ENCODE measurements at regions not wholly inside any gene's neighbourhood (a gene's known extent, or its start where the extent isn't known, plus 50 kb on each side); places are given as distances from the start of the nearest gene placed in this dataset.

DNA sequence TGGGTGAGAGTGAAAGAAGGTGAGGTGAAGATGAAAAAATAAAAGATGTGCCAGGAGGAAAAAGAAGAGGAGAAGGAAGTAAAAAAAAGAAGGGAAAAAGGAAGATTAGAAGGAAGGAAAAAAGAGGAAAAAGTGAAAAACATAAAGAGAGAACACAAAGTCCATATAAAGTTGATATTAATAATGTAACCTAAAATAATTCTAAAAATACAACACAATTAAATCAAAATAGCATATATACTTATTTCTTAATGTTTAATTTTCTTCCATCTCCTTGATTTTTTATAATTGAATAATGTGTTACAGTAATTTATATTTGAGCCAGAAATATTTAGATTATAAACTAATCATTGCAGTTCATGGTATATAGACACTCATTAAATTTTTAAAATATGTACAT, 124.4 kb upstream of the NOVA1 start:
- Histone ChIP-seq H3K4me3 (ENCODE audit: low read depth, low read length) (no peak overlapping the region), H3K36me3 (ENCODE audit: control insufficient read depth, insufficient read depth, low read length) (no peaks in the 10 kb centered on the region), H3K4me1 (ENCODE audit: control insufficient read depth, insufficient read depth, low read length) (no peaks in the 10 kb centered on the region), H3K27ac (ENCODE audit: low read depth, low read length) (no peak overlapping the region), H3K9me3 (ENCODE audit: control insufficient read depth, insufficient read depth, low read length) (no peaks in the 10 kb centered on the region), H3K9ac (ENCODE audit: low read depth, low read length) (no peak overlapping the region), H3K27me3 (ENCODE audit: control insufficient read depth, insufficient read depth, low read length) (no peaks in the 10 kb centered on the region)

GRCh38 chr14:26729851-26730250, 132.0 kb upstream of the NOVA1 start:
- H3K27me3 ChIP-seq (ENCODE audit: control insufficient read depth, insufficient read depth, low read length) = no peaks in the 10 kb centered on the region
- H3K36me3 ChIP-seq (ENCODE audit: control insufficient read depth, insufficient read depth, low read length) = no peaks in the 10 kb centered on the region
- no peak overlapping the region for H3K4me3 ChIP-seq (ENCODE audit: low read depth, low read length)
- no peaks in the 10 kb centered on the region for H3K4me1 ChIP-seq (ENCODE audit: control insufficient read depth, insufficient read depth, low read length)
- no peak overlapping the region for H3K27ac ChIP-seq (ENCODE audit: low read depth, low read length)
- no peaks in the 10 kb centered on the region for H3K9me3 ChIP-seq (ENCODE audit: control insufficient read depth, insufficient read depth, low read length)
- H3K9ac ChIP-seq (ENCODE audit: low read depth, low read length) = no peak overlapping the region

- H3K4me3 ChIP-seq (ENCODE audit: low read depth, low read length) = no peak overlapping the region
- H3K4me1 ChIP-seq (ENCODE audit: control insufficient read depth, insufficient read depth, low read length) = no peaks in the 10 kb centered on the region
- H3K36me3 ChIP-seq (ENCODE audit: control insufficient read depth, insufficient read depth, low read length) = no peaks in the 10 kb centered on the region
- H3K9ac ChIP-seq (ENCODE audit: low read depth, low read length) = no peak overlapping the region
- H3K27me3 ChIP-seq (ENCODE audit: control insufficient read depth, insufficient read depth, low read length) = no peaks in the 10 kb centered on the region
- no peaks in the 10 kb centered on the region for H3K9me3 ChIP-seq (ENCODE audit: control insufficient read depth, insufficient read depth, low read length)
- H3K27ac ChIP-seq (ENCODE audit: low read depth, low read length) = no peak overlapping the region
Measured at GRCh38 chr14:26730929-26731618, 133.2 kb upstream of the NOVA1 start.

DNA sequence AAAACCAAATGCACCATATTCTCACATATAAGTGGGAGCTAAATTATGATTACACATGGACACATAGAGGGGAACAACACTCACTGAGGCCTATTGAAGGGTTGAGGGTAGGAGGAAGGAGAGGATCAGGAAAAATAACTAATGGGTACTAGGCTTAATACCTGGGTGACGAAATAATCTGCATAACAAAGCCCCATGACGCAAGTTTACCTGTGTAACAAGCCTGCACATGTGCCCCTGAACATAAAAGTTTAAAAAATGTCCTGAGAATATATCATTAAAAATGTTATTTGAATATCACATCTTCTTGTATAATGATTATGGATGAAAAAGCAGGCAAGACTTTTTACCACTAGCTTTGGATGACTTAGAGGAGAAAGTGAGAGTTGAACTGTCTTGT, 138.0 kb upstream of the NOVA1 start:
- no peaks in the 10 kb centered on the region for H3K36me3 ChIP-seq (ENCODE audit: control insufficient read depth, insufficient read depth, low read length)
- no peak overlapping the region for H3K9ac ChIP-seq (ENCODE audit: low read depth, low read length)
- no peak overlapping the region for H3K4me3 ChIP-seq (ENCODE audit: low read depth, low read length)
- H3K4me1 ChIP-seq (ENCODE audit: control insufficient read depth, insufficient read depth, low read length) = no peaks in the 10 kb centered on the region
- H3K27ac ChIP-seq (ENCODE audit: low read depth, low read length) = no peak overlapping the region
- H3K27me3 ChIP-seq (ENCODE audit: control insufficient read depth, insufficient read depth, low read length) = no peaks in the 10 kb centered on the region
- H3K9me3 ChIP-seq (ENCODE audit: control insufficient read depth, insufficient read depth, low read length) = no peaks in the 10 kb centered on the region

DNA sequence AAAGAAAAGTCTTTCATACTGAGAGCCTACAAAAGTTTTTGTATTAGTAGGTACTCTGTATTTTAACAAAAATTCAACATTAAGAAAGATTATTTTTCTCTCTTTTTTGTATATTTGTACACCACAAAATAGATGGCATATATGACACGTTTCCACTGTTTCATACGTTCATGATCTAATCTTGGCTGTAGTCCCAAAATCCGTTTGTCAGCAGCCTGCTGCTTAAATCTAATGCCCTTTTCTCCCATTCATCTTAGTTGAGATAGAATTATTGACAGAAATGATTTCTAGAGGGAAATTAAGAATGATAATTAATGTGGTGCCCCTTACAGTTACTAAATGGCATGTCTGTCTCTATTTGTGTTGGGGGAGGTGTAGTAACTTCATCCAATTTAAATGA, 140.7 kb upstream of the NOVA1 start:
- Histone ChIP-seq H3K4me3 (ENCODE audit: low read depth, low read length) (no peak overlapping the region), H3K27me3 (ENCODE audit: control insufficient read depth, insufficient read depth, low read length) (no peaks in the 10 kb centered on the region), H3K9ac (ENCODE audit: low read depth, low read length) (no peak overlapping the region), H3K36me3 (ENCODE audit: control insufficient read depth, insufficient read depth, low read length) (no peaks in the 10 kb centered on the region), H3K27ac (ENCODE audit: low read depth, low read length) (no peak overlapping the region), H3K4me1 (ENCODE audit: control insufficient read depth, insufficient read depth, low read length) (no peaks in the 10 kb centered on the region), H3K9me3 (ENCODE audit: control insufficient read depth, insufficient read depth, low read length) (no peaks in the 10 kb centered on the region)

DNA sequence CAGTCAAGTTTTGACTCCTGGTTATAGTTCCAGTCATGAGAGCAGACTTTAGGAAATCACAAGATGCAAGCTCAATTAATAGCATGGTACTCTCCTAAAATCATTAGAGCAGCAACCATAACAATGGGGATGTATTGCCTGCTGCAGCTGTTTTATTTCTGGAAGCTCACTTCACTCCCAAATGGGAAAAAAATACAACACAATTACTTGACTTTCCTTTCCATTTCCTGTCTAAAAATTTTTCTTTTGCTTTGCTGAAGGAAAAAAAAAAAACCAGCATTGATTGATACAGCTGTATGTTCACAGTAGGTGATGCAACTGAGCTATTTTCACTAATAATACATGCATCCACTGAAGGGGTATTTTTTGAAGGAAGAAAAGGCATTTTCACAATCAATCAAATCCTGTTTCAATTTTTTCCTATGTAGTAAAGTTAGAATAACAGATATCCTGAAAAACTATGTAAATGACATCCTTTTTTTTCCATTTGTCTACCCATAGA, 143.9 kb upstream of the NOVA1 start:
- H3K9ac ChIP-seq (ENCODE audit: low read depth, low read length) = no peak overlapping the region
- H3K4me3 ChIP-seq (ENCODE audit: low read depth, low read length) = no peak overlapping the region
- no peaks in the 10 kb centered on the region for H3K27me3 ChIP-seq (ENCODE audit: control insufficient read depth, insufficient read depth, low read length)
- no peaks in the 10 kb centered on the region for H3K36me3 ChIP-seq (ENCODE audit: control insufficient read depth, insufficient read depth, low read length)
- no peak overlapping the region for H3K27ac ChIP-seq (ENCODE audit: low read depth, low read length)
- H3K9me3 ChIP-seq (ENCODE audit: control insufficient read depth, insufficient read depth, low read length) = no peaks in the 10 kb centered on the region
- no peaks in the 10 kb centered on the region for H3K4me1 ChIP-seq (ENCODE audit: control insufficient read depth, insufficient read depth, low read length)

DNA sequence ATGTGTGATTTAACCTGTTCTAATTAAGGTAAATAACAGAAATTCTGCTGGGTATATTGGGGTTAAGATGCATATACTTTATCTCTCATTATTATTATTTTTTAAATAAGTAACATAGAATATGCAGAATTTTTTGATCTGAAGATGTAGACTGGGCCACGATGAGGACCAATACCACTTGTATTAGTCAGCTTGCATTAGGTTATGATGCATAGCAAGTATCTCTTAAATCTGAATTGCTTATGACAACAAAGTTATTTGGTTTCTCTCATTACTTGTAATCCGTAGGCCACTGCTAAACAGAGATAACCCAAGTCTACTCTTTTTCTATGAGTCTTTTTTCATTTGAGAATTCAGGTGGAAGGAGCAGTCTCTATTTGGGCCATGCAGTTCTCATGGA, 145.5 kb upstream of the NOVA1 start:
- Histone ChIP-seq H3K9me3 (ENCODE audit: control insufficient read depth, insufficient read depth, low read length) (no peaks in the 10 kb centered on the region), H3K4me1 (ENCODE audit: control insufficient read depth, insufficient read depth, low read length) (no peaks in the 10 kb centered on the region), H3K27me3 (ENCODE audit: control insufficient read depth, insufficient read depth, low read length) (no peaks in the 10 kb centered on the region), H3K4me3 (ENCODE audit: low read depth, low read length) (no peak overlapping the region), H3K9ac (ENCODE audit: low read depth, low read length) (no peak overlapping the region), H3K36me3 (ENCODE audit: control insufficient read depth, insufficient read depth, low read length) (no peaks in the 10 kb centered on the region), H3K27ac (ENCODE audit: low read depth, low read length) (no peak overlapping the region)

DNA sequence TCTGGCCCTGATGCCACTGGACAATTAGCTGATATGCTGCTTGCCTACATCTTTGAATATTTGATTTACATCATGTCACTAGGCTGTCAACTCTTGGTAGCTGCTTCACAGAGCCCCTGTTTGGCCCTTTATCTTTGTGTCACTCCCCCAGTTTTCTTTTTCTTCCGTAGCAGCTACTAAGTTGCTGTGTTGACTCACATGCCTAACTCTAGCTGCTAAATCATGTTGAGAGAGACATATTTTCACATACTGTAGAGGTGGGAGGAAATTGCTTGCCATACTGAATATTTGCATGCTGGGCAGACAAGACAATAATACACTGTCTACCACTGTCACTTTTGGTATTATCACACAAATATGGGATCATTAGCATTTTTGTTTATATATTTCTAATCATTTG, 147.1 kb upstream of the NOVA1 start:
- Histone ChIP-seq H3K9me3 (ENCODE audit: control insufficient read depth, insufficient read depth, low read length) (no peaks in the 10 kb centered on the region), H3K9ac (ENCODE audit: low read depth, low read length) (no peak overlapping the region), H3K27me3 (ENCODE audit: control insufficient read depth, insufficient read depth, low read length) (no peaks in the 10 kb centered on the region), H3K27ac (ENCODE audit: low read depth, low read length) (no peak overlapping the region), H3K4me3 (ENCODE audit: low read depth, low read length) (no peak overlapping the region), H3K36me3 (ENCODE audit: control insufficient read depth, insufficient read depth, low read length) (no peaks in the 10 kb centered on the region), H3K4me1 (ENCODE audit: control insufficient read depth, insufficient read depth, low read length) (no peaks in the 10 kb centered on the region)

- no peak overlapping the region for H3K4me3 ChIP-seq (ENCODE audit: low read depth, low read length)
- no peaks in the 10 kb centered on the region for H3K27me3 ChIP-seq (ENCODE audit: control insufficient read depth, insufficient read depth, low read length)
- no peaks in the 10 kb centered on the region for H3K9me3 ChIP-seq (ENCODE audit: control insufficient read depth, insufficient read depth, low read length)
- no peak overlapping the region for H3K9ac ChIP-seq (ENCODE audit: low read depth, low read length)
- peaks cover 7% of the 10 kb centered on the region; the same call in 1 of the 2 replicates for H3K4me1 ChIP-seq (ENCODE audit: control insufficient read depth, insufficient read depth, low read length)
- no peak overlapping the region for H3K27ac ChIP-seq (ENCODE audit: low read depth, low read length)
- no peaks in the 10 kb centered on the region for H3K36me3 ChIP-seq (ENCODE audit: control insufficient read depth, insufficient read depth, low read length)
Measured at GRCh38 chr14:26761532-26761931, 163.7 kb upstream of the NOVA1 start.

GRCh38 chr14:26765301-26765700, 167.5 kb upstream of the NOVA1 start:
- Histone ChIP-seq H3K9ac (ENCODE audit: low read depth, low read length) (no peak overlapping the region), H3K36me3 (ENCODE audit: control insufficient read depth, insufficient read depth, low read length) (no peaks in the 10 kb centered on the region), H3K9me3 (ENCODE audit: control insufficient read depth, insufficient read depth, low read length) (no peaks in the 10 kb centered on the region)

GRCh38 chr14:26765768-26766520, 168.1 kb upstream of the NOVA1 start:
- H3K9me3 ChIP-seq (ENCODE audit: control insufficient read depth, insufficient read depth, low read length) = no peaks in the 10 kb centered on the region
- H3K36me3 ChIP-seq (ENCODE audit: control insufficient read depth, insufficient read depth, low read length) = no peaks in the 10 kb centered on the region
- H3K27ac ChIP-seq (ENCODE audit: low read depth, low read length) = no peak overlapping the region
- H3K4me3 ChIP-seq (ENCODE audit: low read depth, low read length) = no peak overlapping the region
- no peaks in the 10 kb centered on the region for H3K27me3 ChIP-seq (ENCODE audit: control insufficient read depth, insufficient read depth, low read length)
- H3K9ac ChIP-seq (ENCODE audit: low read depth, low read length) = no peak overlapping the region
- peaks cover 7% of the 10 kb centered on the region; the same call in 1 of the 2 replicates for H3K4me1 ChIP-seq (ENCODE audit: control insufficient read depth, insufficient read depth, low read length)

More at GRCh38 chr14:26765301-26765700, 167.5 kb upstream of the NOVA1 start:
- Histone ChIP-seq H3K27me3 (ENCODE audit: control insufficient read depth, insufficient read depth, low read length) (no peaks in the 10 kb centered on the region), H3K4me1 (ENCODE audit: control insufficient read depth, insufficient read depth, low read length) (peaks cover 7% of the 10 kb centered on the region; the same call in 1 of the 2 replicates), H3K4me3 (ENCODE audit: low read depth, low read length) (no peak overlapping the region), H3K27ac (ENCODE audit: low read depth, low read length) (no peak overlapping the region)
